Left kidney (tissue), 1 donor: ENCODE measurements at regions not wholly inside any gene's neighbourhood (a gene's known extent, or its start where the extent isn't known, plus 50 kb on each side); places are given as distances from the start of the nearest gene placed in this dataset.
"Not testable (repeated sequence)": the region's sequence is repeated elsewhere in the genome, so short reads cannot be mapped to it uniquely, and the experiment has no call there.

Experiments used
- DNase-seq: peaks from one replicate; pipeline ENCODE4 v3.0.0-alpha.2; 2013

GRCh38 chr1:166698771-166699170 lies 140.5 kb upstream of the POGK start:
- no peak for DNase-seq

GRCh38 chr1:166699613-166700012 lies 139.7 kb upstream of the POGK start:
- DNase-seq: no peak

GRCh38 chr1:166700696-166701095 lies 138.6 kb upstream of the POGK start:
- no peak for DNase-seq

GRCh38 chr1:166701603-166702100 lies 137.6 kb upstream of the POGK start:
- DNase-seq: no peak

GRCh38 chr1:166703141-166703540 lies 136.1 kb upstream of the POGK start:
- no peak for DNase-seq

- no peak for DNase-seq
Measured at GRCh38 chr1:166703726-166704462, 135.4 kb upstream of the POGK start.

GRCh38 chr1:166705376-166706289 lies 133.6 kb upstream of the POGK start:
- no peak for DNase-seq

- no peak for DNase-seq
Measured at GRCh38 chr1:166716620-166717019, 122.7 kb upstream of the POGK start.

- DNase-seq: no peak
Measured at GRCh38 chr1:166721145-166721544, 118.1 kb upstream of the POGK start.

GRCh38 chr1:166730299-166730888 lies 108.9 kb upstream of the POGK start:
- DNase-seq: no peak

- no peak for DNase-seq
Measured at GRCh38 chr1:166738140-166738539, 101.1 kb upstream of the POGK start.

GRCh38 chr1:166738873-166739272 lies 100.4 kb upstream of the POGK start:
- DNase-seq: no peak

- DNase-seq: no peak
Measured at GRCh38 chr1:166740668-166741276, 98.5 kb upstream of the POGK start.

- no peak for DNase-seq
Measured at GRCh38 chr1:166763318-166763717, 76.0 kb upstream of the POGK start.

- no peak for DNase-seq
Measured at GRCh38 chr1:166766942-166767341, 72.3 kb upstream of the POGK start.

- DNase-seq: not testable (repeated sequence)
Measured at GRCh38 chr1:166784646-166785045, 54.6 kb upstream of the POGK start.

GRCh38 chr1:166785987-166786386 lies 53.3 kb upstream of the POGK start:
- DNase-seq: no peak

- no peak for DNase-seq
Measured at GRCh38 chr1:166789286-166789685, 50.0 kb upstream of the POGK start.
